ENCODE measurements at regions not wholly inside any gene's neighbourhood (a gene's known extent, or its start where the extent isn't known, plus 50 kb on each side); places are given as distances from the start of the nearest gene placed in this dataset.

DNA sequence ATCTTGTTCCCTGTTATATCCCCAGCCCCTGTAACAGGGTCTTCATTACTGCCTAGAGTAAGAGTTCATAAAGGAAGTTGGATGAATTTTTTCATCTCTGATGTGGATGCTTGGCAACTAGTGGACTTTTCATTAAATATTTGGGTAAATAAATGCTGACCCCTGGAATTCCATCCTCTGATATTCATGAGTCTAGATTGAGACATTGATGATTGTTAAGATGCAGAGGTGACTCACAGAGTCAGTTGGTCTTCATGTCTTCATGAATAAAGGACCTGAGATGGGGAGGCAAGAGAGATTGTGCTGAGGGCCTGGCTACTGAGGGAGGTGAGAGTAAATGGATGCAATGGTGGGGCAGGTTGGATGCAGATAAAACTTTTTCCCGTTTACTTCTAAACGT, 132.7 kb upstream of the NT5C1B start:
- H3K36me3 ChIP-seq (ENCODE audit: control insufficient read depth, insufficient read depth, low read length): no peaks in the 10 kb centered on the region
- ChIA-PET POLR2A (no interaction called here), CTCF (no interaction called here)

DNA sequence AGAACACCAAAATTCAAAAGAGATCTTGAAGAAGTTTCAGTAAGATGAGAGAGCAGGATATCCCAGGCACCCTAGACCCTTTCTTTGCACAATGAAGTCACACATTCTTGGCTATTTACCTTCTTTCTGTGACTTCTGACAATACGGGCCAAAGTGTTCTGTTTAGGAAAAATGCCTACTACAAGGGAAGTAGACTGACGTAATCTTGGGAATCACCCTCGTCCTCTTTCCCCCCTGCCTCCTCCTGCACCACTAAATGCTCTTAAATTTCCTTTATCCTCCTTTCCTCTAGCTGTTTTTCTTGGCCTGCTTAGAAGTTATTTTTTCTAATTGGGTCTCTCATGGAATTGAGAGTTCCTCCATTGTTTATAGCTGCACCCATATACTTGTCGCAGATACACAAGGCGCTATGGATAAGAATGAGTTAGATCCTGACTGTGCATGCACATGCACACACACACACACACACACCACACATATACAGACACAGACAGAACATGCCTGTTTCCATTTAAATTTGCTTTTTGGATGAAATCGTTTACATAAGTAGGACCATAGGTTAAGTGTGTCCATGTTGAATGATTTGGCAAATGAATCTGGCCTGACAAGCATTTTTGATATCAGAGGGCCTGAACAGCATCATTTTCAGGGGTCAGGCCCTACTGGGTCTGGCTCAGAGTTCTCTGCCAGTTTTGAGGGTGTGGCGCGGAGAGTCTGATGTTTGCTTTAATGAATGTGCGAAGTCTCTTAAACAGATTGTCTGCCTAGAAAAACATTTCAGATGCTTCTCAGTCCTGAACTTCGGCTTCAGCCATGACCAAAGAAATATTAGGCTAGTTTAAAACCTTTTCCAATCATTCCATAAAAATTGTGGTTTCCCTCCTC, 131.9 kb upstream of the NT5C1B start:
- H3K36me3 ChIP-seq (ENCODE audit: control insufficient read depth, insufficient read depth, low read length): no peaks in the 10 kb centered on the region
- TF ChIP-seq, protein P1, sequence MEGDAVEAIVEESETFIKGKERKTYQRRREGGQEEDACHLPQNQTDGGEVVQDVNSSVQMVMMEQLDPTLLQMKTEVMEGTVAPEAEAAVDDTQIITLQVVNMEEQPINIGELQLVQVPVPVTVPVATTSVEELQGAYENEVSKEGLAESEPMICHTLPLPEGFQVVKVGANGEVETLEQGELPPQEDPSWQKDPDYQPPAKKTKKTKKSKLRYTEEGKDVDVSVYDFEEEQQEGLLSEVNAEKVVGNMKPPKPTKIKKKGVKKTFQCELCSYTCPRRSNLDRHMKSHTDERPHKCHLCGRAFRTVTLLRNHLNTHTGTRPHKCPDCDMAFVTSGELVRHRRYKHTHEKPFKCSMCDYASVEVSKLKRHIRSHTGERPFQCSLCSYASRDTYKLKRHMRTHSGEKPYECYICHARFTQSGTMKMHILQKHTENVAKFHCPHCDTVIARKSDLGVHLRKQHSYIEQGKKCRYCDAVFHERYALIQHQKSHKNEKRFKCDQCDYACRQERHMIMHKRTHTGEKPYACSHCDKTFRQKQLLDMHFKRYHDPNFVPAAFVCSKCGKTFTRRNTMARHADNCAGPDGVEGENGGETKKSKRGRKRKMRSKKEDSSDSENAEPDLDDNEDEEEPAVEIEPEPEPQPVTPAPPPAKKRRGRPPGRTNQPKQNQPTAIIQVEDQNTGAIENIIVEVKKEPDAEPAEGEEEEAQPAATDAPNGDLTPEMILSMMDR (IDR thresholded peaks at IDR 0.05; ENCODE audit: insufficient read depth, low read depth, low read length): no peak
- CTCF ChIA-PET: interaction anchor here (1.8 kb wide), 1 partner anchor 201 kb away, joined by 6 read pairs; no protein-coding TSS in a partner anchor
- H3K4me3 ChIP-seq (ENCODE audit: low read depth, low read length): no peak overlapping the region
- POLR2A ChIA-PET: no interaction called here
- H3K27me3 ChIP-seq (ENCODE audit: control insufficient read depth, insufficient read depth, low read length): no peaks in the 10 kb centered on the region
- no peak for DNase-seq (ENCODE audit: low read depth)

More for the DNA sequence above, 132.7 kb upstream of the NT5C1B start:
- TF ChIP-seq, protein P1 (IDR thresholded peaks at IDR 0.05; ENCODE audit: insufficient read depth, low read depth, low read length): no peak
- DNase-seq (ENCODE audit: low read depth): no peak
- Histone ChIP-seq H3K4me3 (ENCODE audit: low read depth, low read length) (no peak overlapping the region), H3K27me3 (ENCODE audit: control insufficient read depth, insufficient read depth, low read length) (no peaks in the 10 kb centered on the region)

DNA sequence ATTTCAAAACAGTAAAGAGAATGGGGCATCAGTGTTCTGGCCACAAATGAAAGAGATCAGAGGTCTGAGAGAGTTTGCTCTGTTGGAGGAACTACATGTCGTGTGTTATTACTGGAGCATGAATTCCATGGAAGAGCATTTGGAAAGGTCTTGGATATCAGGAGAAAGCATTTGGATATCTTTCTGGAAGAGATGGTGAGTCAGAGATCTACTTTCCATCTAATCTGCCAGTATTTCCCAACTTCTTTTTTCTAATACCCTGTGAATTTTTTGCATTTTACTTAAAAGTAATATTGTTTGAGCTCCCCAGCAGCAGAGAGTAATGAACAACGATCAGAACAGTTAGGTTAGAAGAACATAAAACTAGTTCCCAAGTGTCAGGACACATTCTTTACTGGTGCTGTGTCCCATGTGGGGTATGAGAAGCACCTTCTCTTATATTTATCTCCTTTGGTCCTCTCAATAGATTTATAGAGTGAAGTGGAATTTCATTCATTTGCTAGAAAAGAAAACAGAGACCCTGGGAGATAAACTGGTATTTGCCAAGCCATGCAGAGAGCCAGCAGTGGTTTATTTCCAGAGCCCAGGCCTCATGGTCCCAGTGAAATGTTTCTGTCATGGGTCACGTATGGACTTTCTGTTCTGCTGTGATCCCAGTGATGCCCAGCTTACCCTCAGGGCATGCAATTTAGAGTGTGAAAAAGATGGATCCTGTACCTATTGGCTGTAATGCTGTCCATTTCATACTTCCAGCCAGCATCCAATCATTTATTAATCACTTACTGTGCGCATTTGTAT, 130.8 kb upstream of the NT5C1B start:
- peak; percentile 18 for DNase-seq (ENCODE audit: low read depth)
- POLR2A ChIA-PET: interaction anchor here (0.6 kb wide), 1 partner anchor 203 kb away, joined by 3 read pairs; no protein-coding TSS in a partner anchor
- CTCF ChIA-PET: interaction anchor here (1.8 kb wide), 1 partner anchor 200 kb away, joined by 6 read pairs; no protein-coding TSS in a partner anchor

DNA sequence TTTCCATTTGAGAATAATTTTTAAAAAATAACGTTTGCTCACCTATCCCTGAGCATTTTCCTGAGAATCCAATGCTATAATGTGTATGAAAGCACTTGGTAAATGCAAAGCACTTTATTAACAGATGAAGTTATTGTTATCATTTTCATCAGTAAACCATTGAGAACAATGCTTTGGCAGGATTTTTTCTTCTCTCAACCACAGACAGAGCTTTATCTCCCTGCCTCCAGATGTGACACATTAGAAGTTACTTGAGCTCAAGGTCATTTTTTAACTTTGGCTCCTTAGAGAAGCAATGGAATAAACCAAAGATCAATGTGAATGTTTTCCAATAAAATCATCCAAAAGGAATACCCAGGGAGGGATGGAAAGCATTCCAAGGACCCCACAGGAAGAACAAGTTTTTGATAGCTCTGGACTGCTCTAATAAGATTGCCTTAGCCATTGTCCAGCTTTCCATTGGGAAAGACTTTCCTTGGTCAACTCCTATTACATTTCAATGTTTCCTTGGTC, 118.9 kb upstream of the NT5C1B start:
- CTCF ChIA-PET: interaction anchor here (0.6 kb wide), 1 partner anchor 199 kb away, joined by 3 read pairs; no protein-coding TSS in a partner anchor
- POLR2A ChIA-PET: no interaction called here
- DNase-seq (ENCODE audit: low read depth): no peak

More for the DNA sequence above, 130.8 kb upstream of the NT5C1B start:
- H3K27me3 ChIP-seq (ENCODE audit: control insufficient read depth, insufficient read depth, low read length): no peaks in the 10 kb centered on the region
- no peaks in the 10 kb centered on the region for H3K36me3 ChIP-seq (ENCODE audit: control insufficient read depth, insufficient read depth, low read length)
- no peak overlapping the region for H3K4me3 ChIP-seq (ENCODE audit: low read depth, low read length)
- TF ChIP-seq, protein P1 (IDR thresholded peaks at IDR 0.05; ENCODE audit: insufficient read depth, low read depth, low read length): no peak

More for the DNA sequence above, 118.9 kb upstream of the NT5C1B start:
- Histone ChIP-seq H3K4me3 (ENCODE audit: low read depth, low read length) (no peak overlapping the region), H3K27me3 (ENCODE audit: control insufficient read depth, insufficient read depth, low read length) (no peaks in the 10 kb centered on the region), H3K36me3 (ENCODE audit: control insufficient read depth, insufficient read depth, low read length) (no peaks in the 10 kb centered on the region)
- TF ChIP-seq, protein P1 (IDR thresholded peaks at IDR 0.05; ENCODE audit: insufficient read depth, low read depth, low read length): no peak

Data from BJ (cell line).